OCI-LY7 (cell line): ENCODE measurements at regions not wholly inside any gene's neighbourhood (a gene's known extent, or its start where the extent isn't known, plus 50 kb on each side); places are given as distances from the start of the nearest gene placed in this dataset.

ENCODE experiments used
- BruUV-seq: library from RNA; stranded (reverse); fragments of 400-500 nt; replicated peaks from 2 replicates; lab custom pipeline; 2021; lab: Mats Ljungman, UMichigan
- CTCF ChIA-PET: fragments of 300-600 bp; sonication (Branson Sonifier 250); formaldehyde crosslinking; loops from one replicate; lab custom pipeline; 2022; ENCODE audit warnings: antibody characterized with exemption; ENCODE audit not compliant: unreplicated experiment; lab: Charles Lee
- POLR2A ChIA-PET: fragments of 300-600 bp; sonication (Branson Sonifier 250); formaldehyde crosslinking; loops from one replicate; lab custom pipeline; 2022; ENCODE audit warnings: antibody characterized with exemption; lab: Charles Lee
- DNase-seq: peaks from one replicate; pipeline ENCODE4 v3.0.0-alpha.2; 2015; ENCODE audit warnings: low spot score
- H2AFZ ChIP-seq: fragments of 200-600 bp; sonication (generic), shearing (Covaris generic); 2 replicates; pipeline ENCODE4 v1.6.1; 2014; ENCODE audit warnings: mild to moderate bottlenecking, antibody characterized with exemption, low read length, moderate library complexity
- H3K27ac ChIP-seq: fragments of 200-600 bp; sonication (generic); 2 replicates; pipeline ENCODE4 v1.5.1; 2014; ENCODE audit warnings: mixed run types, low read depth, mild to moderate bottlenecking, moderate library complexity, low read length, inconsistent platforms; ENCODE audit not compliant: poor library complexity, severe bottlenecking
- H3K36me3 ChIP-seq: fragments of 200-600 bp; sonication (generic); 2 replicates; pipeline ENCODE4 v1.6.1; 2014; ENCODE audit warnings: mild to moderate bottlenecking, antibody characterized with exemption, low read length, moderate library complexity, mixed read lengths; ENCODE audit not compliant: insufficient read depth
- H3K4me1 ChIP-seq: fragments of 200-600 bp; sonication (generic); 2 replicates; pipeline ENCODE4 v1.5.1; 2014; ENCODE audit warnings: mild to moderate bottlenecking, low read length; ENCODE audit not compliant: insufficient read depth, poor library complexity, severe bottlenecking
- H3K4me2 ChIP-seq: fragments of 200-600 bp; sonication (generic); 2 replicates; pipeline ENCODE4 v1.6.1; 2014; ENCODE audit warnings: mild to moderate bottlenecking, low read length
- H3K4me3 ChIP-seq: fragments of 200-600 bp; sonication (generic); 2 replicates; pipeline ENCODE4 v1.5.1; 2014; ENCODE audit warnings: mild to moderate bottlenecking, low read depth, low read length; ENCODE audit not compliant: poor library complexity, severe bottlenecking
- H3K79me2 ChIP-seq: fragments of 200-600 bp; sonication (generic); 2 replicates; pipeline ENCODE4 v1.6.1; 2016; ENCODE audit warnings: low read depth, mild to moderate bottlenecking, low read length, moderate library complexity, mixed read lengths; ENCODE audit not compliant: insufficient read depth
- H3K9me2 ChIP-seq: fragments of 200-600 bp; sonication (generic); 2 replicates; pipeline ENCODE4 v1.6.1; 2016; ENCODE audit warnings: mild to moderate bottlenecking, low read length, mixed read lengths; ENCODE audit not compliant: insufficient read depth
- H3K9me3 ChIP-seq: fragments of 200-600 bp; sonication (generic); 2 replicates; pipeline ENCODE4 v1.6.1; 2014; ENCODE audit warnings: mild to moderate bottlenecking, mixed run types, low read length, mixed read lengths
- H4K20me1 ChIP-seq: fragments of 200-600 bp; sonication (generic); 2 replicates; pipeline ENCODE4 v1.6.1; 2014; ENCODE audit warnings: mild to moderate bottlenecking, antibody characterized with exemption, low read length, moderate library complexity, mixed read lengths; ENCODE audit not compliant: insufficient read depth
- EZH2phosphoT487 ChIP-seq: fragments of 200-600 bp; sonication (generic); IDR thresholded peaks from 2 replicates; pipeline ENCODE4 v1.6.1; 2018; ENCODE audit warnings: low read depth, borderline replicate concordance, mild to moderate bottlenecking, mixed run types, antibody characterized with exemption, low read length, moderate library complexity, mixed read lengths
- intact Hi-C: fragments of 100-400 bp; cut with micrococcal nuclease; formaldehyde crosslinking; loops from one replicate; pipeline ENCODE4 v1.10.0; 2022; ENCODE audit not compliant: unreplicated experiment
- TF ChIP-seq, protein P1 (sequence below): fragments of 200-600 bp; sonication (generic); conservative IDR thresholded peaks from 2 replicates; pipeline ENCODE4 v1.5.1; 2014; ENCODE audit warnings: mild to moderate bottlenecking, antibody characterized with exemption, low read length, moderate library complexity, mixed read lengths

DNA sequence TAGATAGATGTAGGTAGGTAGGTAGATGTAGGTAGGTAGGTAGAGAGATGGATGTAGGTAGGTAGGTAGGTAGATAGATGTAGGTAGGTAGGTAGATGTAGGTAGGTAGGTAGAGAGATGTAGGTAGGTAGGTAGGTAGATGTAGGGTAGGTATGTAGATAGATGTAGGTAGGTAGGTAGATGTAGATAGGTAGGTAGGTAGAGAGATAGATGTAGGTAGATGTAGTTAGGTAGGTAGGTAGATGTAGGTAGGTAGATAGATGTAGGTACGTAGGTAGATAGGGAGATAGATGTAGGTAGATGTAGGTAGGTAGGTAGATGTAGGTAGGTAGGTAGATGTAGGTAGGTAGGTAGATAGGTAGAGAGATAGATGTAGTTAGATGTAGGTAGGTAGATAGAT is 62.3 kb upstream of the MORC3 start:
- POLR2A ChIA-PET, result interaction anchor here (1.4 to 4.5 kb wide), 3 partner anchors 17 to 63 kb away, joined by 3 to 56 read pairs (median 6); partner anchors contain the start of gene MORC3
- H3K79me2 ChIP-seq, result no peaks in the 10 kb centered on the region

DNA sequence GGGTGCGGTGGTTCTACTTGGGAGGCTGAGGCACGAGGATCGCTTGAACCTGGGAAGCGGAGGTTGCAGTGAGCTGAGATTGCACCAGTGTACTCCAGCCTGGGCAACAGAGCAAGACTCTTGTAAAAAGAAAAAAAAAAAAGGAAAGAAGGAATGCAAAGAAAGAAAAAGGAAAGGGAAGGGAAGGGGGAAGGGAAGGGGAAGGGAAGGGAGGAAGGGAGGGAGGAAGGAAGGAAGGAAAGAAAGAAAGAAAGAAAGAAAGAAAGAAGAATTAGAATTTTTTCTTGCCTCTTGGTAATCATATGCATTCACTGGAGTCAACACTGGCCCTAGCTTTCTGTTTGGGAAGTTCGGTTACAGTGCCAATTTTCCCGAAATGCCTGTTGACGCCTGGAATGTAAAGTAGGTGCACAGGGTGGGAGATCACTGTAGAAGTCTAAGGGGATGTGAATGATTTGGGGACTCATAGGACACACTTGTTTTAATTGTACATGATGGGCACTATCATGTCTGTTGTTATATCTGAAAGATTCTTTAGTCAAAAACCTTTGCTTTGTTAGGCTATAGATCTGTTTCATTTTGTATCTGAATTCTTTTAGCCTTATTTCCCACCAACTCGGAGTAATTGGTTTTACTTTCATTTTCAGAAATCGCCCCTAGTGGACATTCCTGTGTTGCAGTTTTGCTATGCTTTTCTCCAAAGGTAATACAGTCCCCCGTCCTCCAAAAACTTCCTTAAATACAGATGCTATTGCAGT is 59.8 kb upstream of the MORC3 start:
- POLR2A ChIA-PET, result interaction anchor here (0.6 to 1.9 kb wide), 6 partner anchors 18 to 68 kb away, joined by 3 to 10 read pairs (median 4); partner anchors contain the start of gene MORC3
- DNase-seq, result peak; percentile 79
- peak overlapping the region; percentile 98 for H2AFZ ChIP-seq

More for the DNA sequence above, 62.3 kb upstream of the MORC3 start:
- H3K4me2 ChIP-seq, result no peak overlapping the region
- H3K9me2 ChIP-seq, result no peaks in the 10 kb centered on the region
- no peaks in the 10 kb centered on the region for H4K20me1 ChIP-seq
- H3K4me1 ChIP-seq, result peaks cover 73% of the 10 kb centered on the region
- intact Hi-C loops, result no loop called here
- H3K27ac ChIP-seq, result no peak overlapping the region
- 0 out of 2 replicates have a peak, but pooled peaks cover 10% of the 10 kb centered on the region for H3K36me3 ChIP-seq
- TF ChIP-seq EZH2phosphoT487, result no peak
- TF ChIP-seq, protein P1, sequence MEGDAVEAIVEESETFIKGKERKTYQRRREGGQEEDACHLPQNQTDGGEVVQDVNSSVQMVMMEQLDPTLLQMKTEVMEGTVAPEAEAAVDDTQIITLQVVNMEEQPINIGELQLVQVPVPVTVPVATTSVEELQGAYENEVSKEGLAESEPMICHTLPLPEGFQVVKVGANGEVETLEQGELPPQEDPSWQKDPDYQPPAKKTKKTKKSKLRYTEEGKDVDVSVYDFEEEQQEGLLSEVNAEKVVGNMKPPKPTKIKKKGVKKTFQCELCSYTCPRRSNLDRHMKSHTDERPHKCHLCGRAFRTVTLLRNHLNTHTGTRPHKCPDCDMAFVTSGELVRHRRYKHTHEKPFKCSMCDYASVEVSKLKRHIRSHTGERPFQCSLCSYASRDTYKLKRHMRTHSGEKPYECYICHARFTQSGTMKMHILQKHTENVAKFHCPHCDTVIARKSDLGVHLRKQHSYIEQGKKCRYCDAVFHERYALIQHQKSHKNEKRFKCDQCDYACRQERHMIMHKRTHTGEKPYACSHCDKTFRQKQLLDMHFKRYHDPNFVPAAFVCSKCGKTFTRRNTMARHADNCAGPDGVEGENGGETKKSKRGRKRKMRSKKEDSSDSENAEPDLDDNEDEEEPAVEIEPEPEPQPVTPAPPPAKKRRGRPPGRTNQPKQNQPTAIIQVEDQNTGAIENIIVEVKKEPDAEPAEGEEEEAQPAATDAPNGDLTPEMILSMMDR, result no peak
- H3K9me3 ChIP-seq, result no peaks in the 10 kb centered on the region
- CTCF ChIA-PET, result no interaction called here
- H3K4me3 ChIP-seq, result no peak overlapping the region
- no TSS peak for BruUV-seq
- no peak overlapping the region for H2AFZ ChIP-seq
- no peak for DNase-seq

More for the DNA sequence above, 59.8 kb upstream of the MORC3 start:
- Histone ChIP-seq H3K4me1 (peaks cover 48% of the 10 kb centered on the region), H3K4me2 (peak overlapping the region; percentile 88), H3K27ac (peak overlapping the region; percentile 68), H3K79me2 (no peaks in the 10 kb centered on the region), H3K9me2 (no peaks in the 10 kb centered on the region), H4K20me1 (no peaks in the 10 kb centered on the region), H3K4me3 (peak overlapping the region; percentile 66), H3K36me3 (peaks cover 15% of the 10 kb centered on the region; the same call in 1 of the 2 replicates), H3K9me3 (no peaks in the 10 kb centered on the region)
- CTCF ChIA-PET, result interaction anchor here (0.6 kb wide), 1 partner anchor 19 kb away, joined by 3 read pairs; no protein-coding TSS in a partner anchor
- no TSS peak for BruUV-seq
- intact Hi-C loops, result loop anchor here (1.0 kb wide), 1 partner anchor 63 kb away; no protein-coding TSS in a partner anchor
- no peak for TF ChIP-seq EZH2phosphoT487
- TF ChIP-seq, protein P1, result peak; percentile 96
